PC-3 (cell line): ENCODE measurements at regions not wholly inside any gene's neighbourhood (a gene's known extent, or its start where the extent isn't known, plus 50 kb on each side); places are given as distances from the start of the nearest gene placed in this dataset.

Experiments
- CTCF ChIP-seq: fragments of 300-600 bp; sonication (generic); conservative IDR thresholded peaks from 2 replicates; pipeline ENCODE4 v1.5.1; 2017; ENCODE audit warnings: antibody characterized with exemption, low read depth, mild to moderate bottlenecking, low read length
- EZH2 ChIP-seq: fragments of 300-600 bp; sonication (generic); IDR thresholded peaks from one replicate; pipeline ENCODE4 v1.6.1; 2017; ENCODE audit warnings: antibody characterized with exemption, mild to moderate bottlenecking, low read length; ENCODE audit not compliant: unreplicated experiment
- EZH2phosphoT487 ChIP-seq: fragments of 300-600 bp; sonication (generic); IDR thresholded peaks from 2 replicates; pipeline ENCODE4 v1.6.1; 2018; ENCODE audit warnings: mild to moderate bottlenecking, antibody characterized with exemption, low read length, borderline replicate concordance

GRCh38 chr11:38543986-38544385, 1946.0 kb upstream of the RAG2 start:
- TF ChIP-seq CTCF (no peak), EZH2 (no peak), EZH2phosphoT487 (no peak)
